ENCODE measurements at regions not wholly inside any gene's neighbourhood (a gene's known extent, or its start where the extent isn't known, plus 50 kb on each side); places are given as distances from the start of the nearest gene placed in this dataset.

DNA sequence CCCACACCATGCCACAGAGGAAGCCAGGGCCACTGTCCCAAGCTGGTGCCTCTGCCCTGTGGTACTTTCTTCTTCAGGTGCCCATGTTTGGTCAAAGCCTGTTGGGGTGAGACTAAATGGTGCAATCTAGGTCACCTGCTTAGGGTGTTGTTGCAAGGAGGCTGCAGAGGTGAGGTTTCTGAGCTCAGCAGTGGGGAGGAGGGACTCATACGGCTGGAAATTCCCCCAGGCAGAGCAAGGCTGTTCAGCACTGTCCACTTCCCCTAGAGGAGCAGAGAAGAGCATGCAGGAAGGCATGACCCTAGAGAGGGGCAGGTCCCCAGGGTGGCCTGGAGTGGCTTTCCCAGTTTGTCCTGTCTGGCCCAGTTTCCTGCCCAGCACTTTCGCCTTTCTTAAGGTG, 211.0 kb downstream of the HAUS1 start:
- H3K4me1 ChIP-seq (ENCODE audit: control insufficient read depth in 2 of 2, insufficient read depth in 2 of 2, low read length in 2 of 2) = no peaks in the 10 kb centered on the region
- H3K9me3 Mint-ChIP-seq (ENCODE audit: insufficient read depth) = no peaks in the 10 kb centered on the region
- H3K4me3 Mint-ChIP-seq = no peak overlapping the region
- DNase-seq (no peak), ATAC-seq (ENCODE audit: low read depth) (no peak)
- intact Hi-C loops (cut with micrococcal nuclease) = no loop called here
- H3K4me1 Mint-ChIP-seq = no peaks in the 10 kb centered on the region
- TF ChIP-seq EZH2 (IDR thresholded peaks at IDR 0.05; ENCODE audit: borderline replicate concordance, insufficient read depth, low read depth, low read length, poor library complexity, severe bottlenecking) = no peak
- TF ChIP-seq, protein P1, sequence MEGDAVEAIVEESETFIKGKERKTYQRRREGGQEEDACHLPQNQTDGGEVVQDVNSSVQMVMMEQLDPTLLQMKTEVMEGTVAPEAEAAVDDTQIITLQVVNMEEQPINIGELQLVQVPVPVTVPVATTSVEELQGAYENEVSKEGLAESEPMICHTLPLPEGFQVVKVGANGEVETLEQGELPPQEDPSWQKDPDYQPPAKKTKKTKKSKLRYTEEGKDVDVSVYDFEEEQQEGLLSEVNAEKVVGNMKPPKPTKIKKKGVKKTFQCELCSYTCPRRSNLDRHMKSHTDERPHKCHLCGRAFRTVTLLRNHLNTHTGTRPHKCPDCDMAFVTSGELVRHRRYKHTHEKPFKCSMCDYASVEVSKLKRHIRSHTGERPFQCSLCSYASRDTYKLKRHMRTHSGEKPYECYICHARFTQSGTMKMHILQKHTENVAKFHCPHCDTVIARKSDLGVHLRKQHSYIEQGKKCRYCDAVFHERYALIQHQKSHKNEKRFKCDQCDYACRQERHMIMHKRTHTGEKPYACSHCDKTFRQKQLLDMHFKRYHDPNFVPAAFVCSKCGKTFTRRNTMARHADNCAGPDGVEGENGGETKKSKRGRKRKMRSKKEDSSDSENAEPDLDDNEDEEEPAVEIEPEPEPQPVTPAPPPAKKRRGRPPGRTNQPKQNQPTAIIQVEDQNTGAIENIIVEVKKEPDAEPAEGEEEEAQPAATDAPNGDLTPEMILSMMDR (IDR thresholded peaks at IDR 0.05) = no peak
- H3K27me3 Mint-ChIP-seq = peaks cover 3% of the 10 kb centered on the region
- no peaks in the 10 kb centered on the region for H3K79me2 ChIP-seq (ENCODE audit: control insufficient read depth, insufficient read depth, low read length)
- no peaks in the 10 kb centered on the region for H3K27me3 ChIP-seq (replicated peaks in 1 of 4; ENCODE audit: control extremely low read depth in 1 of 4, control insufficient read depth in 3 of 4, insufficient read depth in 4 of 4, low read length in 3 of 4)
- no peak overlapping the region for H3K4me2 ChIP-seq (replicated peaks; ENCODE audit: low read depth, low read length, poor library complexity, severe bottlenecking)
- H3K4me3 ChIP-seq (ENCODE audit: control extremely low read depth in 1 of 5, extremely low read depth in 1 of 5, insufficient read depth in 1 of 5, low read depth in 2 of 5, low read length in 4 of 5) = no peak overlapping the region
- H3K9ac ChIP-seq (ENCODE audit: low read length) = no peak overlapping the region
- POLR2A ChIA-PET = no interaction called here
- H3K36me3 ChIP-seq (replicated peaks in 1 of 2; ENCODE audit: control extremely low read depth in 1 of 2, control insufficient read depth in 1 of 2, extremely low read depth in 1 of 2, insufficient read depth in 2 of 2, low read length in 1 of 2) = no peaks in the 10 kb centered on the region
- H2AFZ ChIP-seq (ENCODE audit: insufficient read depth, low read depth, low read length, poor library complexity, severe bottlenecking) = no peak overlapping the region
- H3K9me3 ChIP-seq (ENCODE audit: control extremely low read depth in 1 of 3, control insufficient read depth in 2 of 3, insufficient read depth in 1 of 3, low read length in 2 of 3) = no peaks in the 10 kb centered on the region
- H3K27ac Mint-ChIP-seq = no peak overlapping the region
- CTCF ChIA-PET = interaction anchor here (0.8 kb wide), 1 partner anchor 14 kb away, joined by 3 read pairs; no protein-coding TSS in a partner anchor
- no peaks in the 10 kb centered on the region for H4K20me1 ChIP-seq (ENCODE audit: control insufficient read depth, insufficient read depth, low read length, poor library complexity, severe bottlenecking)
- WGBS (ENCODE audit: insufficient coverage) = 43% methylated on average over 1 of the region's 2 CpGs
- no peak overlapping the region for H3K27ac ChIP-seq (ENCODE audit: low read length in 2 of 2)

DNA sequence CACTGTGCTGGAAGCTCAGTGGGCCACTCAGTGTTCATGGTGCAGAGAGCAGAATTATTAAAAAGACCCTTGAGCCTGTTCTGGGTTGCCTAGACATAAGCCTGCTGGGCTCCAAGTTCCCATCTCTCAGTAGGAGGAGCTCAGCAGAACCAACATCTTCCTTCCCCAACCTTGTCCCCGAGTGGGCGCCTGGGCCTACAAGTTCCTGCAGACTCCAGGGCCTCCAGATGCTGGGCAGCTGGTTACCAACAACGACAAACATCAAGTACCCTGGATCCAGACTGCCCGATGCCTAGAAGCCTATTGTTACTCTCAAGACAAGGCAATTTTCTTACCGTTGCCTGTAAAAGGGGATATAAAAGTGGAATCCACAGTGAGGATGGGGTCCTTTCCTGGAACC, 214.2 kb downstream of the HAUS1 start:
- H3K9me3 Mint-ChIP-seq (ENCODE audit: insufficient read depth) = no peaks in the 10 kb centered on the region
- no peak for TF ChIP-seq EZH2 (IDR thresholded peaks at IDR 0.05; ENCODE audit: borderline replicate concordance, insufficient read depth, low read depth, low read length, poor library complexity, severe bottlenecking)
- TF ChIP-seq, protein P1 (IDR thresholded peaks at IDR 0.05) = no peak
- DNase-seq (no peak), ATAC-seq (ENCODE audit: low read depth) (no peak)
- Histone ChIP-seq H3K4me1 (ENCODE audit: control insufficient read depth in 2 of 2, insufficient read depth in 2 of 2, low read length in 2 of 2) (no peaks in the 10 kb centered on the region), H3K27me3 (replicated peaks in 1 of 4; ENCODE audit: control extremely low read depth in 1 of 4, control insufficient read depth in 3 of 4, insufficient read depth in 4 of 4, low read length in 3 of 4) (no peaks in the 10 kb centered on the region), H3K79me2 (ENCODE audit: control insufficient read depth, insufficient read depth, low read length) (no peaks in the 10 kb centered on the region), H3K4me2 (replicated peaks; ENCODE audit: low read depth, low read length, poor library complexity, severe bottlenecking) (no peak overlapping the region), H4K20me1 (ENCODE audit: control insufficient read depth, insufficient read depth, low read length, poor library complexity, severe bottlenecking) (no peaks in the 10 kb centered on the region), H3K9me3 (ENCODE audit: control extremely low read depth in 1 of 3, control insufficient read depth in 2 of 3, insufficient read depth in 1 of 3, low read length in 2 of 3) (no peaks in the 10 kb centered on the region), H3K4me3 (ENCODE audit: control extremely low read depth in 1 of 5, extremely low read depth in 1 of 5, insufficient read depth in 1 of 5, low read depth in 2 of 5, low read length in 4 of 5) (no peak overlapping the region), H2AFZ (ENCODE audit: insufficient read depth, low read depth, low read length, poor library complexity, severe bottlenecking) (no peak overlapping the region), H3K27ac (ENCODE audit: low read length in 2 of 2) (no peak overlapping the region), H3K36me3 (replicated peaks in 1 of 2; ENCODE audit: control extremely low read depth in 1 of 2, control insufficient read depth in 1 of 2, extremely low read depth in 1 of 2, insufficient read depth in 2 of 2, low read length in 1 of 2) (no peaks in the 10 kb centered on the region), H3K9ac (ENCODE audit: low read length) (no peak overlapping the region)
- H3K27ac Mint-ChIP-seq = no peak overlapping the region
- 77% methylated on average over 3 of the region's 5 CpGs for WGBS (ENCODE audit: insufficient coverage)
- CTCF ChIA-PET = interaction anchor here (0.7 kb wide), 1 partner anchor 137 kb away, joined by 3 read pairs; no protein-coding TSS in a partner anchor
- no peaks in the 10 kb centered on the region for H3K4me1 Mint-ChIP-seq
- H3K4me3 Mint-ChIP-seq = no peak overlapping the region
- POLR2A ChIA-PET = no interaction called here
- H3K27me3 Mint-ChIP-seq = peaks cover 4% of the 10 kb centered on the region
- intact Hi-C loops (cut with micrococcal nuclease) = no loop called here

Measured in B cell (primary cell).